ENCODE measurements at regions not wholly inside any gene's neighbourhood (a gene's known extent, or its start where the extent isn't known, plus 50 kb on each side); places are given as distances from the start of the nearest gene placed in this dataset.
A peak's percentile ranks its signal among the peaks of the same experiment; 100 is the strongest.

GRCh38 chr10:1947464-1948003 is 210.2 kb upstream of the ADARB2 start:
- FAIRE-seq = no peak

GRCh38 chr10:1944487-1944886 is 207.2 kb upstream of the ADARB2 start:
- FAIRE-seq (no peak), DNase-seq (ENCODE audit: insufficient read length, low spot score) (no peak)

More at GRCh38 chr10:1947464-1948003, 210.2 kb upstream of the ADARB2 start:
- DNase-seq (ENCODE audit: insufficient read length, low spot score) = no peak

GRCh38 chr10:1942478-1942877 is 205.2 kb upstream of the ADARB2 start:
- DNase-seq (ENCODE audit: insufficient read length, low spot score) (no peak), FAIRE-seq (no peak)

- DNase-seq (ENCODE audit: insufficient read length, low spot score) (no peak), FAIRE-seq (no peak)
Measured at GRCh38 chr10:1939016-1939415, 201.7 kb upstream of the ADARB2 start.

GRCh38 chr10:1938317-1938716 is 201.0 kb upstream of the ADARB2 start:
- no peak for FAIRE-seq
- no peak for DNase-seq (ENCODE audit: insufficient read length, low spot score)

GRCh38 chr10:1935912-1936311 is 198.6 kb upstream of the ADARB2 start:
- DNase-seq (ENCODE audit: insufficient read length, low spot score) (no peak), FAIRE-seq (no peak)

- DNase-seq (ENCODE audit: insufficient read length, low spot score) (no peak), FAIRE-seq (no peak)
Measured at GRCh38 chr10:1933215-1933614, 195.9 kb upstream of the ADARB2 start.

GRCh38 chr10:1932692-1933094 is 195.4 kb upstream of the ADARB2 start:
- DNase-seq (ENCODE audit: insufficient read length, low spot score) (no peak), FAIRE-seq (no peak)

- DNase-seq (ENCODE audit: insufficient read length, low spot score) (no peak), FAIRE-seq (no peak)
Measured at GRCh38 chr10:1928606-1929005, 191.3 kb upstream of the ADARB2 start.

GRCh38 chr10:1923998-1924397 is 186.7 kb upstream of the ADARB2 start:
- FAIRE-seq (no peak), DNase-seq (ENCODE audit: insufficient read length, low spot score) (no peak)

- FAIRE-seq (no peak), DNase-seq (ENCODE audit: insufficient read length, low spot score) (no peak)
Measured at GRCh38 chr10:1923586-1923985, 186.3 kb upstream of the ADARB2 start.

- no peak for DNase-seq (ENCODE audit: insufficient read length, low spot score)
- no peak for FAIRE-seq
Measured at GRCh38 chr10:1920941-1921340, 183.6 kb upstream of the ADARB2 start.

GRCh38 chr10:1920127-1920526 is 182.8 kb upstream of the ADARB2 start:
- no peak for FAIRE-seq
- DNase-seq (ENCODE audit: insufficient read length, low spot score) = no peak

- DNase-seq (ENCODE audit: insufficient read length, low spot score) (no peak), FAIRE-seq (no peak)
Measured at GRCh38 chr10:1911771-1912170, 174.4 kb upstream of the ADARB2 start.

GRCh38 chr10:1903982-1904381 is 166.7 kb upstream of the ADARB2 start:
- no peak for FAIRE-seq

GRCh38 chr10:1896153-1896552 is 158.8 kb upstream of the ADARB2 start:
- DNase-seq (ENCODE audit: insufficient read length, low spot score) = no peak
- FAIRE-seq = no peak

More at GRCh38 chr10:1903982-1904381, 166.7 kb upstream of the ADARB2 start:
- DNase-seq (ENCODE audit: insufficient read length, low spot score) = no peak

- no peak for FAIRE-seq
- no peak for DNase-seq (ENCODE audit: insufficient read length, low spot score)
Measured at GRCh38 chr10:1895691-1896090, 158.4 kb upstream of the ADARB2 start.

- FAIRE-seq = peak; percentile 67
- DNase-seq (ENCODE audit: insufficient read length, low spot score) = no peak
Measured at GRCh38 chr10:1894912-1895311, 157.6 kb upstream of the ADARB2 start.

- no peak for FAIRE-seq
- no peak for DNase-seq (ENCODE audit: insufficient read length, low spot score)
Measured at GRCh38 chr10:1893941-1894340, 156.6 kb upstream of the ADARB2 start.

- no peak for DNase-seq (ENCODE audit: insufficient read length, low spot score)
- FAIRE-seq = no peak
Measured at GRCh38 chr10:1886039-1886438, 148.7 kb upstream of the ADARB2 start.

GRCh38 chr10:1882728-1883127 is 145.4 kb upstream of the ADARB2 start:
- FAIRE-seq = no peak

GRCh38 chr10:1882180-1882579 is 144.9 kb upstream of the ADARB2 start:
- DNase-seq (ENCODE audit: insufficient read length, low spot score) (no peak), FAIRE-seq (no peak)

More at GRCh38 chr10:1882728-1883127, 145.4 kb upstream of the ADARB2 start:
- DNase-seq (ENCODE audit: insufficient read length, low spot score) = no peak

- no peak for FAIRE-seq
Measured at GRCh38 chr10:1881636-1882035, 144.3 kb upstream of the ADARB2 start.

More at GRCh38 chr10:1881636-1882035, 144.3 kb upstream of the ADARB2 start:
- no peak for DNase-seq (ENCODE audit: insufficient read length, low spot score)
